PC-9 (cell line): ENCODE measurements at regions not wholly inside any gene's neighbourhood (a gene's known extent, or its start where the extent isn't known, plus 50 kb on each side); places are given as distances from the start of the nearest gene placed in this dataset.
"Not testable (repeated sequence)": the region's sequence is repeated elsewhere in the genome, so short reads cannot be mapped to it uniquely, and the experiment has no call there.

ENCODE experiments used
- EZH2 ChIP-seq: fragments of 200-600 bp; sonication (generic); IDR thresholded peaks from 2 replicates; pipeline ENCODE4 v1.8.0; 2017; ENCODE audit warnings: antibody characterized with exemption, low read depth
- TF ChIP-seq, protein P1 (sequence below): fragments of 200-600 bp; sonication (generic); conservative IDR thresholded peaks from 2 replicates; pipeline ENCODE4 v1.6.1; 2017; ENCODE audit warnings: mixed run types, antibody characterized with exemption, mild to moderate bottlenecking, moderate library complexity

GRCh38 chr1:161451698-161452348, 53.4 kb upstream of the FCGR2A start:
- TF ChIP-seq, protein P1, sequence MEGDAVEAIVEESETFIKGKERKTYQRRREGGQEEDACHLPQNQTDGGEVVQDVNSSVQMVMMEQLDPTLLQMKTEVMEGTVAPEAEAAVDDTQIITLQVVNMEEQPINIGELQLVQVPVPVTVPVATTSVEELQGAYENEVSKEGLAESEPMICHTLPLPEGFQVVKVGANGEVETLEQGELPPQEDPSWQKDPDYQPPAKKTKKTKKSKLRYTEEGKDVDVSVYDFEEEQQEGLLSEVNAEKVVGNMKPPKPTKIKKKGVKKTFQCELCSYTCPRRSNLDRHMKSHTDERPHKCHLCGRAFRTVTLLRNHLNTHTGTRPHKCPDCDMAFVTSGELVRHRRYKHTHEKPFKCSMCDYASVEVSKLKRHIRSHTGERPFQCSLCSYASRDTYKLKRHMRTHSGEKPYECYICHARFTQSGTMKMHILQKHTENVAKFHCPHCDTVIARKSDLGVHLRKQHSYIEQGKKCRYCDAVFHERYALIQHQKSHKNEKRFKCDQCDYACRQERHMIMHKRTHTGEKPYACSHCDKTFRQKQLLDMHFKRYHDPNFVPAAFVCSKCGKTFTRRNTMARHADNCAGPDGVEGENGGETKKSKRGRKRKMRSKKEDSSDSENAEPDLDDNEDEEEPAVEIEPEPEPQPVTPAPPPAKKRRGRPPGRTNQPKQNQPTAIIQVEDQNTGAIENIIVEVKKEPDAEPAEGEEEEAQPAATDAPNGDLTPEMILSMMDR: not testable (repeated sequence)
- not testable (repeated sequence) for TF ChIP-seq EZH2
